Astrocyte of the cerebellum (primary cell): ENCODE measurements at regions not wholly inside any gene's neighbourhood (a gene's known extent, or its start where the extent isn't known, plus 50 kb on each side); places are given as distances from the start of the nearest gene placed in this dataset.

ENCODE experiments used
- DNase-seq: peaks from one replicate; pipeline ENCODE4 v3.0.0-alpha.2; 2011; ENCODE audit warnings: low read depth
- H3K4me3 ChIP-seq: 2 replicates; pipeline ENCODE4 v1.5.1; 2011; ENCODE audit warnings: mild to moderate bottlenecking, low read depth, low read length, moderate library complexity
- CTCF ChIP-seq: IDR thresholded peaks from 2 replicates; pipeline ENCODE4 v1.5.1; 2012; ENCODE audit warnings: low read length, low read depth, moderate library complexity, mild to moderate bottlenecking; ENCODE audit errors: missing control alignments
- in situ Hi-C: cut with HindIII; loops from 2 replicates; pipeline ENCODE4 v1.10.0; 2017; ENCODE audit warnings: low sequenced_read_pairs

DNA sequence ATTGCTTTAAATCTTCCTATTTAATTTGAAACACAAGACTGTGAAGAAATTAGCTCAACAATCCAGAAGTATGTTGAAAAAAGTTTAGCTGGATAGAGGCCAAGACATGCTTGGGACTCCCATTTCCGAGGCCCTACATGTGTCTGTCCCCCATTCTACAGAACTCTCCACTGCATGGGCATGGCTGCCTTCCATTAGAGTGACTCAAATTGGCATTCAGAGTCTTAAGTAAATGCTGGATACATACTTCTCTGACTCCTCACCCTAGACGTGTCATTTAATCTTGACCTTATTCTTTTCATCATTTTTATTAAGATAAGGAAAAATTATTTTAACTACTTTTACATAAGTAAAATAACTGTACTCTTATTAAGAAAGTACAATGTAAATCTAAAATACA, 530.4 kb upstream of the CDH9 start:
- no peak for TF ChIP-seq CTCF
- H3K4me3 ChIP-seq, result no peak overlapping the region
- no peak for DNase-seq
- in situ Hi-C loops, result no loop called here

- no peak overlapping the region for H3K4me3 ChIP-seq
- TF ChIP-seq CTCF, result no peak
- no peak for DNase-seq
- in situ Hi-C loops, result no loop called here
These were observed 523.0 kb upstream of the CDH9 start for GRCh38 chr5:27561408-27561807.

DNA sequence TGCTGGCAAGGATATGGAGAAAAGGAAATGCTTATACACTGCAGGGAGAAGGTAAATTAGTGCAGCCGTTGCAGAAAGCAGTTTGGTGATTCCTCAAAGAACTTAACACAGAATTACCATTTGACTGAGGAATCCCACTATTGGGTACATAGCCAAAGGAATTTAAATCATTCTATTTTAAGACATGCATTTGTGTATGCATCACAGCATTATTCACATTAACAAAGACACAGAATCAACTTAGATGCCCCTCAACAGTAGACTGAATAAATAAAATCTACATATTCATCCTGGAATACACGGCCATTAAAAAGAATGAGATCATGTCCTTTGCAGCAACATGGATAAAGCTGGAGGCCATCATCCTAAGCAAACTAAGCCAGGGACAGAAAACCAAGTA, 510.1 kb upstream of the CDH9 start:
- TF ChIP-seq CTCF, result no peak
- no peak for DNase-seq
- in situ Hi-C loops, result no loop called here
- no peak overlapping the region for H3K4me3 ChIP-seq

GRCh38 chr5:27535031-27535557, 496.7 kb upstream of the CDH9 start:
- in situ Hi-C loops, result no loop called here
- no peak for DNase-seq
- TF ChIP-seq CTCF, result no peak
- no peak overlapping the region for H3K4me3 ChIP-seq

GRCh38 chr5:27532305-27532704, 493.9 kb upstream of the CDH9 start:
- in situ Hi-C loops, result loop anchor here (5.0 kb wide), 1 partner anchor 90 kb away; no protein-coding TSS in a partner anchor

GRCh38 chr5:27524515-27524914, 486.1 kb upstream of the CDH9 start:
- in situ Hi-C loops, result no loop called here
- TF ChIP-seq CTCF, result no peak
- DNase-seq, result no peak
- no peak overlapping the region for H3K4me3 ChIP-seq

More at GRCh38 chr5:27532305-27532704, 493.9 kb upstream of the CDH9 start:
- no peak for DNase-seq
- no peak overlapping the region for H3K4me3 ChIP-seq
- TF ChIP-seq CTCF, result no peak

DNA sequence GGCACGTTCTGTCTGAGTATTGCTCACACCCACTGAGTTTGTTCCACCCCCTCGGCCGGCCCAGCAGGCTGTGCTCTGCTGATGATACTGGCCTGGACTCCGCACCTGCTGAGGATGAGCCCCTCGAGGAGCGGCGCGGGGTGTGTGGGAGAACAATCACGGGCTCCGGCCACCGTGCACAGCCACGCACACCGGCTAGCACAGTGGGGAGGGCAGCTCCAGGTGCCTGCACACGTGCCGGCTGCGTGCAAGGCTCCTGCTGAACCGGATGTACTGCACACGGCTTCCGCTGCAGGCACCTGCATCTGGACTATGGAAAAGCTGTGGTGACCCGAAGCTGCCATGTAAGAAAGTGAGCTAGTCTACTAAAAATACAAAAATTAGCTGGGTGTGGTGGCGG, 485.2 kb upstream of the CDH9 start:
- in situ Hi-C loops, result no loop called here
- TF ChIP-seq CTCF, result no peak
- no peak overlapping the region for H3K4me3 ChIP-seq
- no peak for DNase-seq
